Pulmonary artery endothelial cell (primary cell): ENCODE measurements at regions not wholly inside any gene's neighbourhood (a gene's known extent, or its start where the extent isn't known, plus 50 kb on each side); places are given as distances from the start of the nearest gene placed in this dataset.

Experiments used
- DNase-seq: peaks from one replicate; pipeline ENCODE4 v3.0.0-alpha.2; 2011; ENCODE audit warnings: low read depth, low spot score

GRCh38 chr15:97563516-97563915 lies 397.0 kb upstream of the ARRDC4 start:
- no peak for DNase-seq

DNA sequence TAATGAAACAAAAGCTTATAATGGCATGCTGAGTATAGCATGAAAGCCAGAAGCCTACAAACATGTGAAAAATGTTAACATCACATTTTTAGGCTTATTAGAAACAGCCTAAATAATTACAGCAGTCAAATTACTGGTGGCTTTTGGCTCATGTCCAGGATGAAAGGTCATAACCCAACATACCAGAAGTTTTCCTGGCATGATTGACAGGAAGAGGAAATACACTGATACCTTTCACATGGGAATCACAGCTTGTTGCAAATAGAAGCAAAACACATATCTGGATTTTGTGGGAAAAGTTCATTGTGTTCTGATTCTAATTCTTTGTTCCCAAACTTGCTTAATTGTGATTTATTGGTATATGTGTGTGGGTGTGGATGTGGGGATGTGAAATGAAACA lies 393.5 kb upstream of the ARRDC4 start:
- peak; percentile 65 for DNase-seq

- no peak for DNase-seq
These were observed 393.1 kb upstream of the ARRDC4 start for GRCh38 chr15:97567411-97567810.

GRCh38 chr15:97576929-97577645 lies 383.4 kb upstream of the ARRDC4 start:
- DNase-seq = no peak

DNA sequence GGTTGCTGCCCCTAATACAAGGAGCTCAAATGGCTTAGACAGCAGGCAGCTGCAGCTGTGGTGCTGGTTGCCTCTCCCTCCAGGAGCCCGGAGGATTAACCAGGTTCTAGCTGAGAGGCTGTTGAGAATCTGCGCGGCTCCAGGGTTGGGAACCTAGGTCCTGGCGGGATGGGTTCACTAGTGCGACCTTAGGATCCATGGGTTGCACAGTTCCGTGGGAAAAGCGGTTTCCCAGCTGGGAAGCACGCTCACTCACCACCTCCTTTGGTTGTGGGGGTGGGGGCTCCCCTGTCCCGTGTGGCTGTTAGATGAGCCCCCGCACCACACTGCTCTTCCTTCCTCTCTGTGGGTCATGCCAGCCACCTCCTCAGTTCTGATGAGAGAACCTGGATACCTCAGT lies 375.1 kb upstream of the ARRDC4 start:
- no peak for DNase-seq

DNA sequence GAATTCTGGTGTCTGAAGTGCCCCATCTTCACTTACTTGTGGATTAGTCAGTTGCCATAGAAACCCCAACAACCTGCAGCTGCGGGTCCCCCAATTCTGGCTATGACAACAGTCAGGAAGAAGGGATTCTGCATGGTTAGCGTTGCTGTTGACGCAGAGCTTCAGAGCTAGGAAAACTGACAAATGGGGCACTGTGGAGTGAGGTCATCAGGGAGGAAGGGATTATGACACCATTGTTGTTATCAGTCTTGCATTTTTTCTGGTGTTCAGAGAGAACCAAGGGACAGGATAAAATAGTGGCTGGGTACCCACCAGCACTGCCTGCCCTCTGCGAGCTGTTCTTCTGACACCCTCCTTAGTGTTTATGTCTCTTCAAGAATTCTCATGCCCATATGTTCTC lies 367.7 kb upstream of the ARRDC4 start:
- no peak for DNase-seq

DNA sequence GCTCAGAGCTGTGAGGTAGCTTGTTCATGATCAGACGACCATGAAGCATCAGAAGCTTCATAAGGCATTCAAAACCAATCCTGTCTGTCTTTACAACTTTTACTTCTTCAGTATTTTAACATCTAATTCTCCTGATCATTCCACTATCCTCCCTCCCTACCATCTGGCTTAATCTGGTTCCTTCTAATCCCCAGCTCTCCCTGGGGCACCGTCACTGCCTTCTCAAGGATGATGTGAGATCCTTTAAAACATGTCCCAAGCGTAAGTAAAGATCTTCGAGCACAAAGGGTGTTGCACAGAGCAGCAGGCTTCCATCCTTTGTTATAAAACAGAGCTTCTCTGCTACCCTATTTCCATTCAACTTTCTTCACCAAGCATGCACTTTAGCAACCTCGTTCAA lies 362.7 kb upstream of the ARRDC4 start:
- no peak for DNase-seq

- DNase-seq = no peak
These were observed 362.1 kb upstream of the ARRDC4 start for GRCh38 chr15:97598353-97598798.

DNA sequence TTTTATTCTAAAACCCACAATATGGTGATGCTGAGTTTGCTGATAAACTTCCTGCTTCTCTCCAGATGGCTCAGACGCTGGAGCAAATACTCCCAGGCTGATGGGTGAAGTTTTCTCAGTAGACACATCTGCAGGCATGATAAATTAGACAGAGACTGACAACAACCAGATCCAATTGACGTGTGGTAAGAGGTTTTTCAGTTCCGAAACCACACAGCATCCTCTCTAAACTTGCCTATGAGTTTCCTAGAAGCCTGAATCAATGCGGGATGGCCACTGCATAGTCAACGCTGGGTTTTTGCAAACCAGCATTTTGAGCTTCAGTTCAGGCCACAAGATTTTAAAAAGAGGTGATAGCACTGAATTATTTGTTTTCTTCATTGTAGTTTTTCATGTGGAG lies 360.3 kb upstream of the ARRDC4 start:
- DNase-seq = no peak

DNA sequence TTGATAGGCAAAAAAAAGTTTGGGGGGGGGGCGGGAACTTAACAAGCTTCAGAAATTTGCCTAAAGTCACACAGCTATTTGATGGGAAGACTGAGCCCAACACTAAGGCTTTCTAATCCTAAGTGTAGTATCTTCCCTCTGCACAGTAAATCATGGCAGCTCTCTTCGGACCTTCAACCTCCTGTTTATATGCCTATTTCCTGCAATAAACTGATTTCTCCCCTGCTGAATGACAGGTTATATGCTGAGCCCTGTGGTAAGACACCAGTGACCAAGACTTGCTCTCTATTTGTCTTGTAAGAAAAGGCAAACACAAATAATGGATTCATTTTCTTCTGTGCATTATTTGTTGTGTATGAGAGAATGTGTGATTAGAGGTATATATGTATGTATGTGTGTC lies 355.8 kb upstream of the ARRDC4 start:
- DNase-seq = no peak

GRCh38 chr15:97615114-97615513 lies 345.4 kb upstream of the ARRDC4 start:
- DNase-seq = no peak

DNA sequence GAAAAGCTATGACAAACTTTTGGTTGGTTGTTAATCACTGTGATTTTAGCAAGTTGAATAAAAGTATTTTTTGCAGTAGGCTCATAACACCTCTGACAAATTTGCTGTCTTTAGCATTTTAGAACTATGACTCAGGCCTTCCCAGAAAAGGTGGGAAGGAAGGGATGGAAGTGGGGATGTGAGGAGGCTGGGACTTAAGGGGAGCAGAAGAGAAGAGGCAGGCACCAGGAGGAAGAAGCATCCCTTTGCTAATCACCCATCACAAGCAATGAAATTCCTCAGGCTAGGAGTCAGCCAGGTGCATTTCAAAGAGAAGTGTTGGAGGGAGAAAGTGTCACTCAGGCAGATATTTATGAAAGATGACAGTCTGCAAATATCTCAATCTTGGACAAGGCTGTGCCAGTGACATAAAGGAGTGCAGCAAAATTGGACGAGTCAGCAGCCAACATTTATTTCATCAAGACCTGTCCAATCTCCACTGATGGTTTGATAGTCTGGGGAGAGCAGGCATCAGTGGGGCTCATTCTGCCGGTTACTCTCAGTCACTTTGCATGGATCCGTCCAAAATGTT lies 337.3 kb upstream of the ARRDC4 start:
- no peak for DNase-seq

GRCh38 chr15:97627634-97628033 lies 332.9 kb upstream of the ARRDC4 start:
- DNase-seq = no peak

DNA sequence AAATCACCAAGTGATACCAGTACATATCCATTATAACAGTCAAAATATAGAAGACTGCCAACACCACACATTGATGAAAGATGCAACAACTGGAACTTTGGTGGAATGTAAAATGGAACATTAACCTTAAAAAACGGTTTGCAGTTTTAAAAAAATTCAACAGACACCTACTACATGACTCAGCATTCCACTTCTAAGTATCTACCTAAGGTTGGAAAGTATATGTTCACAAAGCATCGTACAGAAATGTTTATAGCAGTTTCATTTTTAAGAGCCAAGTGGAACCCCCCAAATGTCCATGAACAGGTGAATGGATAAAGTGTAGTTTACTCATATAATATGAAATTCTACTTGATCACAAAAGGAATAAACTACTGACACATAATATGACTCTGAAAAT lies 314.7 kb upstream of the ARRDC4 start:
- no peak for DNase-seq

DNA sequence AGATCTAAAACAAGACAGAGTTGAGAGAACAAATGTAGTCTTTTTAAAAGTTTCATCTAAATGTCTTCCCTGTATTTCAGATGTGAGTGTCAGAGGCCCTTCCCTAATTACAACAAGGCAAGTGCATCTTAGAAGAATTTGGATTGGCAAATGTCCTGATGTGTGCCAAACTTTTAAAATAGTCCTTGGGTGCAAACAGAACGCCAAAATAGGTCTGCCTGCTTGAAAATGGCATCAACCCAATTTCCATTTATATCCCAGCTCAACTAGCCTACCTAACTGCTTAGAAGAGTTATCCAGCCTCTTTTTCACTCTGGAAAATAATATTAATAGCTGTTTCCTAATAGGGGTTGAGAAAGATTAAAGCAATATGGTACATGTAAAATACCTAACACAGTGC lies 311.8 kb upstream of the ARRDC4 start:
- no peak for DNase-seq

GRCh38 chr15:97652041-97652440 lies 308.5 kb upstream of the ARRDC4 start:
- DNase-seq = no peak

DNA sequence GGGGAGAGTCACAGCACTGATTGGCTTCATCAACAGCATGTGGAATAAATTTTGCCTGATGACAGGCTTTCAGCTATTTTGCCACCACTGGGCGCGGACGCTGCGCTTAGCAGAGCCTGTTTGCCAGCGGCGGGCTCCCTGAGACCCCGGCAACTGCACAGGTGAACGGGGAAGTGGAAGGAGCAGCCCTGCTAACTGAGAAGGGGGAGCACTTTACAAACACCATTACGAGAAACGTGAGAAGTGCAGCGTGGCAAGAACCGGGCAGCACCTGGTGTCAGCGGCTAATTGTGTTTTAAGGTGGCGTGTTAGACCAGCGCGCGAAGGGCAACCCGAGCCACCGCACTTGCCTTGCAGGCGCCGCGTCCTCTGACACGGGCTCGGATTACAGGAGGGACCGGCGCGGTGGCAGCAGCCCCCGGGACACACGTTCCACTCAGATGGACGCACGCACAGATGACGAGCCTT lies 307.8 kb upstream of the ARRDC4 start:
- DNase-seq = no peak

GRCh38 chr15:97653896-97654295 lies 306.6 kb upstream of the ARRDC4 start:
- DNase-seq = no peak

GRCh38 chr15:97654481-97655076 lies 305.9 kb upstream of the ARRDC4 start:
- DNase-seq = no peak

GRCh38 chr15:97661796-97662195 lies 298.7 kb upstream of the ARRDC4 start:
- no peak for DNase-seq

DNA sequence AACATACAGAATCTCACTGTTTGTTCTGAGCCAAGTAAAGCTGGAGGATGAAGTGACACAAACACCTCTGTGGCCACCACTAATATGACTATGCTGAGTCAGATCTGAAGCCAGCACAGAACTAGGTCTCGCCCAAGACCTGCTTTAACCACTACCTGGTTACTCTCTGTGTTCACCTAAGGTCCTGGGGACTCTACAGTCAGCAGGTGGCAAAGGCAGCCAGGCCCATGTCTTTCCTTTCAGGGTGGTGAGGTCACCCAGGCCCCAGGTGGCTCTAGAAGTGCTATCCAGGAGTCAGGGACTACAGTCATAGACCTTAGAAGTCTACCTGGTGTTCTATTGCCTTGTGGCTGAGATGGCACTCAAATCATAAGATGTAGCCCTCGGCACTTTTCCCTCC lies 287.9 kb upstream of the ARRDC4 start:
- no peak for DNase-seq

GRCh38 chr15:97678656-97679055 lies 281.8 kb upstream of the ARRDC4 start:
- no peak for DNase-seq

DNA sequence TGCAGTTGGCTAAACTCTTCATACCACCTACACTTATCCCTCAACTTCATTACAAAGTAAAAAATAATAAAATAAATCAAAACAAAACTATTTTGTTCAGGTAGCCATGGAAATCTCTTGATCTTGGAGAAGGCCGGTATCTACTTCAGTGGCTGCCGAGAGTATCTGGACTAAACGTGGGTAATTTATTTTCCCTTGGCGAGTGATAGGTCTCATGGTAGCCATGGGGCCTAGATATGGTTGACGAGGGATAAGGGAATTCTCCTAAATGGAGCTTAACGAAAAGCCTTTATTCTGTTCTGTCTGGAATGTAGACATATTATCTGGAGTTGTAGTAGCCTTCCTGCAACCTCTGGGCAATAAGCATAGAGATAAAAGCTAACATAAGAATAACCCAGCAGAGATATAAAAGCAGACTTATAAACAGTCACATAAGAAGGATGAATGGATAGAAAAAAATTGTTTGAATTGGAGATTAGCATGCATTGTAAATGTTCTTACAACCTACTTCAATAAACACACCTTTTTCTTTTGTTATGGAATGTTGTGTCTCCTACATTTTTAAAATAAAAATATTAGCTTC lies 281.3 kb upstream of the ARRDC4 start:
- DNase-seq = no peak
